Caco-2 (cell line): ENCODE measurements at regions not wholly inside any gene's neighbourhood (a gene's known extent, or its start where the extent isn't known, plus 50 kb on each side); places are given as distances from the start of the nearest gene placed in this dataset.

Experiments
- BruUV-seq: library from RNA; stranded (reverse); fragments of 400-500 nt; replicated peaks from 2 replicates; lab custom pipeline; 2021; lab: Mats Ljungman, UMichigan
- CTCF ChIA-PET: fragments of 300-600 bp; sonication (Branson Sonifier 250); formaldehyde crosslinking; loops from one replicate; lab custom pipeline; 2022; ENCODE audit warnings: antibody characterized with exemption; lab: Charles Lee
- POLR2A ChIA-PET: fragments of 300-600 bp; sonication (Branson Sonifier 250); formaldehyde crosslinking; loops from one replicate; lab custom pipeline; 2022; ENCODE audit warnings: antibody characterized with exemption; lab: Charles Lee
- DNase-seq, 2 experiments: peaks; one replicate each; pipeline versions ENCODE4 v3.0.0 to v3.0.0-alpha.2; 2020 to 2022
- H3K27me3 ChIP-seq: replicated peaks from 2 replicates; pipeline ENCODE4 v1.6.0; 2011; ENCODE audit warnings: low read length; ENCODE audit not compliant: control insufficient read depth, insufficient read depth
- H3K36me3 ChIP-seq: 2 replicates; pipeline ENCODE4 v1.5.1; 2011; ENCODE audit warnings: low read length; ENCODE audit not compliant: control insufficient read depth, insufficient read depth
- H3K4me1 ChIP-seq: fragments of 250-450 bp; sonication (Bioruptor Pico); 2 replicates; pipeline ENCODE4 v1.5.1; 2020; ENCODE audit warnings: mild to moderate bottlenecking
- H3K4me3 ChIP-seq: 2 replicates; pipeline ENCODE4 v1.5.1; 2011; ENCODE audit warnings: low read depth, mild to moderate bottlenecking, control low read depth, low read length
- H3K9me3 ChIP-seq: fragments of 250-450 bp; sonication (Bioruptor Pico); 2 replicates; pipeline ENCODE4 v1.5.1; 2020; ENCODE audit warnings: mild to moderate bottlenecking, moderate library complexity
- H3K27ac Mint-ChIP-seq: one replicate; pipeline ENCODE4 v1.8.0; 2022; ENCODE audit warnings: mixed read lengths; ENCODE audit not compliant: unreplicated experiment
- H3K27me3 Mint-ChIP-seq: one replicate; pipeline ENCODE4 v1.8.0; 2022; ENCODE audit warnings: mixed read lengths; ENCODE audit not compliant: insufficient read depth, unreplicated experiment
- H3K36me3 Mint-ChIP-seq: one replicate; pipeline ENCODE4 v1.8.0; 2022; ENCODE audit warnings: mild to moderate bottlenecking, mixed read lengths; ENCODE audit not compliant: insufficient read depth, unreplicated experiment
- H3K4me1 Mint-ChIP-seq: one replicate; pipeline ENCODE4 v1.8.0; 2022; ENCODE audit warnings: low read depth, mixed read lengths; ENCODE audit not compliant: unreplicated experiment
- H3K4me3 Mint-ChIP-seq: one replicate; pipeline ENCODE4 v1.8.0; 2022; ENCODE audit warnings: mild to moderate bottlenecking, moderate library complexity, mixed read lengths; ENCODE audit not compliant: unreplicated experiment
- H3K9me3 Mint-ChIP-seq: one replicate; pipeline ENCODE4 v1.8.0; 2022; ENCODE audit warnings: mixed read lengths; ENCODE audit not compliant: unreplicated experiment
- CTCF ChIP-seq, 2 experiments: fragments of 200-600 bp in 1 of 2; IDR thresholded peaks; 1 replicate in 1 of 2; 2 replicates in 1 of 2; pipeline versions ENCODE4 v1.5.1 to v1.8.0; 2011 to 2022; ENCODE audit warnings: antibody characterized with exemption in 1 of 2, control low read depth in 1 of 2, inconsistent platforms in 1 of 2, low read depth in 1 of 2, low read length in 1 of 2, mild to moderate bottlenecking in 1 of 2, moderate library complexity in 1 of 2; ENCODE audit not compliant: insufficient read depth in 1 of 2, severe bottlenecking in 1 of 2, unreplicated experiment in 1 of 2
- intact Hi-C: fragments of 100-400 bp; cut with micrococcal nuclease; formaldehyde crosslinking; loops from one replicate; pipeline ENCODE4 v1.10.0; 2022; ENCODE audit not compliant: unreplicated experiment

DNA sequence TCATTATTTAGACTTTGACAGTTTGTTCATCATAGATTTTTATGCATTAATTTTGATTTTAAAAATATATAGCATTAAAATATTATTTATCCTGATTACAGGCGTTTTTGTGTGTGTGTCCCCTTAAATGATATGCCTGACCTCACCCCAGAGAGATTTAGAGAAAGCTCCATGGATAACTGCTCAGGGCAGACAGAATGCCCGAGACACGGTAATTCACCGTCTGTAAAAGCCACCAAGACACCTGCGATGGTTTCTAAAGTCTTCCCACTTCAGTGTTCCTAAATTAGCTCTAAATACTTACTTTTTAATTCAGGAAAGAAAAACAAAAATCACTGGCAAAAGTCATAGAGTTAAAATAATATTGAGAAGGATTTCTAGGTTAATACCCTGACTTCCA, 350.6 kb upstream of the RUNX1 start:
- BruUV-seq: no TSS peak
- H3K36me3 ChIP-seq: no peaks in the 10 kb centered on the region
- H3K27ac Mint-ChIP-seq: no peak overlapping the region
- H3K9me3 ChIP-seq: no peaks in the 10 kb centered on the region
- 0 out of 2 replicates have a peak, but pooled peaks cover 4% of the 10 kb centered on the region for H3K4me1 ChIP-seq
- H3K9me3 Mint-ChIP-seq: peaks cover 9% of the 10 kb centered on the region
- no peak for TF ChIP-seq CTCF (IDR thresholded peaks at IDR 0.05; ENCODE audit: insufficient read depth in 1 of 2, low read depth in 1 of 2, low read length in 1 of 2, severe bottlenecking in 1 of 2, unreplicated experiment in 1 of 2)
- H3K27me3 ChIP-seq: no peaks in the 10 kb centered on the region
- no peaks in the 10 kb centered on the region for H3K4me1 Mint-ChIP-seq
- H3K27me3 Mint-ChIP-seq: no peaks in the 10 kb centered on the region
- ChIA-PET POLR2A (interaction anchor here (1.0 kb wide), 1 partner anchor 511 kb away, joined by 6 read pairs; no protein-coding TSS in a partner anchor), CTCF (interaction anchor here (0.8 to 2.6 kb wide), 6 partner anchors 109 to 654 kb away, joined by 3 to 23 read pairs (median 4); no protein-coding TSS in a partner anchor)
- no peak overlapping the region for H3K4me3 Mint-ChIP-seq
- H3K36me3 Mint-ChIP-seq: no peaks in the 10 kb centered on the region
- intact Hi-C loops: loop anchor here (1.0 to 10.0 kb wide), 5 partner anchors 347 to 654 kb away; no protein-coding TSS in a partner anchor
- H3K4me3 ChIP-seq: no peak overlapping the region
- no peak for DNase-seq

DNA sequence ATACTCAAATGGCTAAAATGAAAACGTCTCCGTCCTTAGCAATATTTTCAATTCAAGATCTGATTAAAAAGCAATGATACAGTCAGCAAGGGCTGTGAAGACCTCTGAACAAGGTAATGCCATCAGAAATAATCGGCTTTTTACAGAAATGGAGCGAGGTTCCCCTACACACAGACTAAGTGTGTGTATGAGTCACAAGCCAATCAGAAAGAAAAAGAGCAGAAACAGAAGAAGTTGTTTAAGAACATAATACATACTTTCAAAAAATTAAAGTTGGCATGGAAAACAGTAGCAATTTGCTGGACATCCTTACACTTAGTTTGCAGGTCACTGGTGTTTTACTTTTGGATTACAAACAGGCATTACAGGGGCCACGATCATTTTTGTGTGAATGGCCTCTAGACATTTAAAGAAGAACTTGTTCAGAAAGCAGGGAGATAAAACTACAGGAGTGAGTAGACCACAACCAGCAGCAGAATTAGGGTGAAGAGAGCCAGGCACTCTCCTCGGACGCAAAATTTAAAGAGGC, 350.0 kb upstream of the RUNX1 start:
- DNase-seq: no peak
- Mint-ChIP-seq H3K9me3 (peaks cover 9% of the 10 kb centered on the region), H3K4me3 (no peak overlapping the region), H3K27ac (no peak overlapping the region), H3K36me3 (no peaks in the 10 kb centered on the region), H3K27me3 (no peaks in the 10 kb centered on the region), H3K4me1 (no peaks in the 10 kb centered on the region)
- Histone ChIP-seq H3K9me3 (no peaks in the 10 kb centered on the region), H3K27me3 (no peaks in the 10 kb centered on the region), H3K36me3 (no peaks in the 10 kb centered on the region), H3K4me1 (0 out of 2 replicates have a peak, but pooled peaks cover 4% of the 10 kb centered on the region), H3K4me3 (no peak overlapping the region)
- TF ChIP-seq CTCF (IDR thresholded peaks at IDR 0.05; ENCODE audit: insufficient read depth in 1 of 2, low read depth in 1 of 2, low read length in 1 of 2, severe bottlenecking in 1 of 2, unreplicated experiment in 1 of 2): no peak
- BruUV-seq: no TSS peak
- ChIA-PET POLR2A (no interaction called here), CTCF (interaction anchor here (0.8 to 2.6 kb wide), 3 partner anchors 292 to 653 kb away, joined by 3 to 23 read pairs (median 10); no protein-coding TSS in a partner anchor)
- intact Hi-C loops: no loop called here

DNA sequence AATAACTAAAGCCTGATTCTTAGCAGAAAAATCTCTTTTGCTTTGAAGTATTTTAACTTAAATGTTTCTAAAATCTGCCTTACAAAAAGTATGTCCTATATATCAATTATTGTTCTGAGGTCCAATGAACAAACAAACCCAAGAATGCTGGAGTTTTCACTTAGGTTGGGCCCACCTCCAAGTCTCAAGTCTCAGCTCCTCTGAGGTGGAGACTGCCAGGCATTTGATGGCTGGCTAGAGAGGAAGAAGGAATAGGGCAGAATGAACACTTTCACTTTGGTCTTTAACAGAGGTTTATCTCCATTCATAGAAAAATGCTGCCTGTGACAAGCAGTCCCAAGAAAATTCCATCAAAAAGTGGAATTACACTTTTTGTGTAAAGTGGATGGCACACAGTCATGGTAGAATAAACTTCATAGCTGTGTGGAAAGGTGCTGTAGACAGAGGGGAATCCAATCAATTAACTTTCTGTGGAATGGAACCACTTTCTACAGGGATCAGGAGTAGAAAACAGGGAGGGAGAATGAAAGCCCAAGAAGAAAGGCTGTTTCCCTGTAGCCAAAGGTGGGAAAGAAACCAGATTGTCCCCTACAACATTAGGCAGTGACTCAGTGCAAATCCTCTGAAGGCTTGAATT, 349.4 kb upstream of the RUNX1 start:
- CTCF ChIA-PET: no interaction called here
- H3K4me1 Mint-ChIP-seq: no peaks in the 10 kb centered on the region

More for the DNA sequence above, 349.4 kb upstream of the RUNX1 start:
- DNase-seq: no peak
- BruUV-seq: no TSS peak
- intact Hi-C loops: no loop called here
- TF ChIP-seq CTCF (IDR thresholded peaks at IDR 0.05; ENCODE audit: insufficient read depth in 1 of 2, low read depth in 1 of 2, low read length in 1 of 2, severe bottlenecking in 1 of 2, unreplicated experiment in 1 of 2): no peak
- H3K27me3 ChIP-seq: no peaks in the 10 kb centered on the region
- no peak overlapping the region for H3K4me3 ChIP-seq
- no peaks in the 10 kb centered on the region for H3K9me3 ChIP-seq
- no peaks in the 10 kb centered on the region for H3K36me3 ChIP-seq
- no peaks in the 10 kb centered on the region for H3K36me3 Mint-ChIP-seq
- no peaks in the 10 kb centered on the region for H3K27me3 Mint-ChIP-seq
- 0 out of 2 replicates have a peak, but pooled peaks cover 4% of the 10 kb centered on the region for H3K4me1 ChIP-seq
- H3K9me3 Mint-ChIP-seq: peaks cover 9% of the 10 kb centered on the region
- POLR2A ChIA-PET: no interaction called here
- no peak overlapping the region for H3K27ac Mint-ChIP-seq
- H3K4me3 Mint-ChIP-seq: no peak overlapping the region
